Stomach (tissue), 4 donors: ENCODE measurements at regions not wholly inside any gene's neighbourhood (a gene's known extent, or its start where the extent isn't known, plus 50 kb on each side); places are given as distances from the start of the nearest gene placed in this dataset.

Experiments used
- CTCF ChIP-seq, 7 experiments: fragments of 450-650 bp in 4 of 7; fragments of 200-600 bp in 3 of 7; sonication (generic) in 3 of 7; IDR thresholded peaks; one replicate each; pipeline ENCODE4 v1.5.1; 2016 to 2019; ENCODE audit warnings: antibody characterized with exemption in 7 of 7, control low read depth in 2 of 7, mild to moderate bottlenecking in 1 of 7
- EP300 ChIP-seq: sonication (generic); formaldehyde crosslinking; IDR thresholded peaks from one replicate; pipeline ENCODE4 v1.6.1; 2017; ENCODE audit warnings: antibody characterized with exemption
- POLR2A ChIP-seq, 4 donors: fragments of 450-650 bp; IDR thresholded peaks; one replicate each; pipeline ENCODE4 v1.6.1; 2016; ENCODE audit warnings: antibody characterized with exemption in 4 of 4, control low read depth in 2 of 4, mild to moderate bottlenecking in 1 of 4, moderate library complexity in 1 of 4

GRCh38 chr1:110768605-110769004, 93.9 kb upstream of the KCNA3 start:
- TF ChIP-seq POLR2A (IDR thresholded peaks at IDR 0.05): no peak
- TF ChIP-seq CTCF (IDR thresholded peaks at IDR 0.05): no peak
- no peak for TF ChIP-seq EP300
